ENCODE measurements at regions not wholly inside any gene's neighbourhood (a gene's known extent, or its start where the extent isn't known, plus 50 kb on each side); places are given as distances from the start of the nearest gene placed in this dataset.

- Mint-ChIP-seq H3K27me3 (ENCODE audit: insufficient read depth, unreplicated experiment) (peaks cover 6% of the 10 kb centered on the region), H3K27ac (ENCODE audit: unreplicated experiment) (no peak overlapping the region), H3K4me1 (ENCODE audit: low read depth, unreplicated experiment) (no peaks in the 10 kb centered on the region), H3K36me3 (ENCODE audit: insufficient read depth, unreplicated experiment) (no peaks in the 10 kb centered on the region), H3K9me3 (ENCODE audit: unreplicated experiment) (no peaks in the 10 kb centered on the region), H3K4me3 (ENCODE audit: unreplicated experiment) (no peak overlapping the region)
- Histone ChIP-seq H3K4me1 (no peaks in the 10 kb centered on the region), H3K27me3 (replicated peaks; ENCODE audit: control insufficient read depth, insufficient read depth, low read length) (no peaks in the 10 kb centered on the region), H3K9me3 (0 out of 2 replicates have a peak, but pooled peaks cover 3% of the 10 kb centered on the region), H3K36me3 (ENCODE audit: control insufficient read depth, insufficient read depth, low read length) (no peaks in the 10 kb centered on the region), H3K4me3 (ENCODE audit: low read depth, low read length) (no peak overlapping the region)
- POLR2A ChIA-PET, result no interaction called here
- BruUV-seq (replicated peaks), result no TSS peak
- DNase-seq, result peak in 1 of 2 experiments; percentile 33
- intact Hi-C loops (cut with micrococcal nuclease; ENCODE audit: unreplicated experiment), result no loop called here
- TF ChIP-seq CTCF (IDR thresholded peaks at IDR 0.05; ENCODE audit: insufficient read depth in 1 of 2, low read depth in 1 of 2, low read length in 1 of 2, severe bottlenecking in 1 of 2, unreplicated experiment in 1 of 2), result no peak
- CTCF ChIA-PET, result no interaction called here
These were observed 190.0 kb upstream of the ZWINT start for GRCh38 chr10:56551037-56551436.

GRCh38 chr10:56547163-56547562 is 186.1 kb upstream of the ZWINT start:
- no peak for DNase-seq
- TF ChIP-seq CTCF (IDR thresholded peaks at IDR 0.05; ENCODE audit: insufficient read depth in 1 of 2, low read depth in 1 of 2, low read length in 1 of 2, severe bottlenecking in 1 of 2, unreplicated experiment in 1 of 2), result no peak
- Mint-ChIP-seq H3K36me3 (ENCODE audit: insufficient read depth, unreplicated experiment) (no peaks in the 10 kb centered on the region), H3K4me3 (ENCODE audit: unreplicated experiment) (no peak overlapping the region), H3K9me3 (ENCODE audit: unreplicated experiment) (no peaks in the 10 kb centered on the region), H3K27ac (ENCODE audit: unreplicated experiment) (no peak overlapping the region), H3K27me3 (ENCODE audit: insufficient read depth, unreplicated experiment) (peaks cover 6% of the 10 kb centered on the region), H3K4me1 (ENCODE audit: low read depth, unreplicated experiment) (no peaks in the 10 kb centered on the region)
- Histone ChIP-seq H3K9me3 (0 out of 2 replicates have a peak, but pooled peaks cover 3% of the 10 kb centered on the region), H3K4me3 (ENCODE audit: low read depth, low read length) (no peak overlapping the region), H3K36me3 (ENCODE audit: control insufficient read depth, insufficient read depth, low read length) (no peaks in the 10 kb centered on the region), H3K27me3 (replicated peaks; ENCODE audit: control insufficient read depth, insufficient read depth, low read length) (no peaks in the 10 kb centered on the region), H3K4me1 (no peaks in the 10 kb centered on the region)
- POLR2A ChIA-PET, result no interaction called here
- intact Hi-C loops (cut with micrococcal nuclease; ENCODE audit: unreplicated experiment), result no loop called here
- CTCF ChIA-PET, result no interaction called here
- BruUV-seq (replicated peaks), result no TSS peak

GRCh38 chr10:56537984-56538383 is 176.9 kb upstream of the ZWINT start:
- no TSS peak for BruUV-seq (replicated peaks)
- Mint-ChIP-seq H3K4me1 (ENCODE audit: low read depth, unreplicated experiment) (no peaks in the 10 kb centered on the region), H3K27me3 (ENCODE audit: insufficient read depth, unreplicated experiment) (no peaks in the 10 kb centered on the region), H3K4me3 (ENCODE audit: unreplicated experiment) (no peak overlapping the region), H3K36me3 (ENCODE audit: insufficient read depth, unreplicated experiment) (no peaks in the 10 kb centered on the region), H3K27ac (ENCODE audit: unreplicated experiment) (no peak overlapping the region), H3K9me3 (ENCODE audit: unreplicated experiment) (no peaks in the 10 kb centered on the region)
- intact Hi-C loops (cut with micrococcal nuclease; ENCODE audit: unreplicated experiment), result no loop called here
- TF ChIP-seq CTCF (IDR thresholded peaks at IDR 0.05; ENCODE audit: insufficient read depth in 1 of 2, low read depth in 1 of 2, low read length in 1 of 2, severe bottlenecking in 1 of 2, unreplicated experiment in 1 of 2), result no peak
- Histone ChIP-seq H3K27me3 (replicated peaks; ENCODE audit: control insufficient read depth, insufficient read depth, low read length) (no peaks in the 10 kb centered on the region), H3K36me3 (ENCODE audit: control insufficient read depth, insufficient read depth, low read length) (no peaks in the 10 kb centered on the region), H3K4me3 (ENCODE audit: low read depth, low read length) (no peak overlapping the region), H3K4me1 (peaks cover 7% of the 10 kb centered on the region; the same call in 1 of the 2 replicates), H3K9me3 (no peaks in the 10 kb centered on the region)
- ChIA-PET CTCF (no interaction called here), POLR2A (no interaction called here)
- no peak for DNase-seq

All from Caco-2 (cell line).